GM21576 (cell line): ENCODE measurements at regions not wholly inside any gene's neighbourhood (a gene's known extent, or its start where the extent isn't known, plus 50 kb on each side); places are given as distances from the start of the nearest gene placed in this dataset.

Source experiments
- ATAC-seq: cut with Tn5 transposase; IDR thresholded peaks from one replicate; pipeline ENCODE4 v1.9.1; 2021; ENCODE audit warnings: mild to moderate bottlenecking, moderate library complexity; ENCODE audit not compliant: unreplicated experiment

DNA sequence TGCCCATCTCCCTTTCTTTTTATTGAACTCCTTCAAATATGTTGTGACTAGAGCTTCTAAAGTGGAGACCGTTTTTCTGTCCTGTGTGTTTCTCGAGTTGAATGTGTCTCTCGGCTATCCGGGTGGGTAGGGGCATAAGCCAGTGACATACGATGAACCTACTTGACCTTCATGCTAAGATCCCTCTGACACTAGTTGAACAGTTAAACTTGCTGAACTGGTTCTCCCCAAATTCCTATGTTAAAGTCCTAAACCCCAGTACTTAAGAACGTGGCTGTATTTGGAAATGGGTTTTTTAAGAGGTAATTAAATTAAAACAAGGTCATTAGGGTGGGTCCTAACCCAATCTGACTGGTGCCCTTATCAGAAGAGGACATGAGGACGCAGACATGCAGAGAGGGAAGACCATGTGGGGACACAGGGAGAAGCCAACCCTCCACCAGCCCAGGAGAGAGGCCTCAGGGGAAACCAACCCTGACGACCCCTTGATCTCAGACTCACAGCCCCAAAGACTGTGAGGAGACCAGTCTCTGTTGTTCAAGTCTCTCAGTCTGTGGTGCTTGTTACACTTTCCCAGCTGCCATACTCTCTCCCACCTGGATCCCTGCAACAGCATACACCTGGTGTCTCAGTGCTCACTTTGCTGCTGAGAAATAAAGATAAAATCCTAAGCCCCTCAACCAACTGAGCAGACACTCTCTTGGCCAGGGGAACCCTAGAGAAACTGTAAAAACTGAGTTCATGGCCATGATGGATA is 208.4 kb downstream of the MYLK4 start:
- no peak for ATAC-seq

DNA sequence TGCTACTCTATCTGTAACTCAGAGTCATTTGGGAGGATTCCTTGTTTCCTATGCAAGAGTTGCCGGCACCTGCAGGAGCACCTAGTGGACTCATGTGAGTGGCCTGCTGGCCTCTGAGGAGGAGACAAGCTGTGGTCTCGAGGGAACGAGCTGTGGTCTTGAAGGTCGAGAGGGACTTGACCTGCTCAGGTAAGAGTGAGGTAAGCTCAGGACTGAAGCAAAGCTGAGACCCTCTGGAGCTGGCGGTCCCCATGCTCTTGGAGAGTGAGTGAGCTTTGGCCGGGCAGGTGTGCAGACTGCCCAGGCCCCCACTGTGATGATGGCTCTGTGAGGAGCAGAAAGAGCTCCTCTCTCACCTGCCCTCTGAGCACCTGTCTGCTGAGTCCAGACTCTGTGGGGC is 214.3 kb downstream of the MYLK4 start:
- ATAC-seq = no peak

DNA sequence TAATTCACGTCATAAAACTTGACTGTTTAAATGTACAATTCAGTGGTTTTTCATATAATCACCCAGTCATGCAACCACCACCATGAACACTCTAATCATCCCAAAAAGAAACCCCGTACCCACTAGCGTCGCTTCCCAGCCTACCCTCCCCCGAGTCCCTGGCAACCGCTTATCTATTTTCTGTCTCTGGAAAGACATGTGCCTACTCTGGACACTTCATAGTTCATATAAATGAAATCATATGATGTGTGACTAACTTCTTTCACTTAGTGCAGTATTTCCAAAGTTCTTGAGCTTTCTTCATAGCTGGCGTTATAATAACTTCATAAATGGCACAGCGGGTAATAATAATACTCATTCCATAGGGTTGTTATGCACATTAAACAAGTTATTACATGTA is 215.2 kb downstream of the MYLK4 start:
- no peak for ATAC-seq

DNA sequence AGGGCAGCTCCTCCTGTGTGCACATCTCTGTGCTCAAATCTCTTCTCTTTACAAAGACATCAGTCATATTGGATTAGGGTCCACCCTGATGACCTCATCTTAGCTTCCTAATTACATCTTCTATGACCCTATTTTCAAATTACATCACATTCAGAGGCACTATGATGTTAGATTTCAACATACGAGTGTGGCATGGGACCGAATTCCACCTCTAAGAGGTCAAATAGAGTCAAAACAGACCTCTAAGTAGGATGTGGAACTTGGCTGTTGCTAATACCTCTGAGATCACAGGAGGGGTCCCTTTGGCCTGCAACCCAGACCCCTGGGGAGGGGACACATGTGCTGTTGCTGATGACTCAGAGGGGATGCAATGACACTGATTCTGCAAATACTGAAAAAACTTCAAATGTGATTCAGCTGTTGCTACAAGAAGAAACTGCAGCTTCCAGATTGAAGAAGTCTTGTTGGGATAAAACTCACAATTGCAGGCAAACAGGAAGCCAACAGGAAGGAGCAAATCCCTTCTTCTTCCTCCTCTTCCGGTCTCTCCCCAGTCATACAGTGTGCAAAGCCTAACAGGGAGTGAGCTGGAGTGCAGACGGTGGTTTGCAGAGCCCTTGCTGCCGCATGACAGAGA is 216.2 kb downstream of the MYLK4 start:
- no peak for ATAC-seq

DNA sequence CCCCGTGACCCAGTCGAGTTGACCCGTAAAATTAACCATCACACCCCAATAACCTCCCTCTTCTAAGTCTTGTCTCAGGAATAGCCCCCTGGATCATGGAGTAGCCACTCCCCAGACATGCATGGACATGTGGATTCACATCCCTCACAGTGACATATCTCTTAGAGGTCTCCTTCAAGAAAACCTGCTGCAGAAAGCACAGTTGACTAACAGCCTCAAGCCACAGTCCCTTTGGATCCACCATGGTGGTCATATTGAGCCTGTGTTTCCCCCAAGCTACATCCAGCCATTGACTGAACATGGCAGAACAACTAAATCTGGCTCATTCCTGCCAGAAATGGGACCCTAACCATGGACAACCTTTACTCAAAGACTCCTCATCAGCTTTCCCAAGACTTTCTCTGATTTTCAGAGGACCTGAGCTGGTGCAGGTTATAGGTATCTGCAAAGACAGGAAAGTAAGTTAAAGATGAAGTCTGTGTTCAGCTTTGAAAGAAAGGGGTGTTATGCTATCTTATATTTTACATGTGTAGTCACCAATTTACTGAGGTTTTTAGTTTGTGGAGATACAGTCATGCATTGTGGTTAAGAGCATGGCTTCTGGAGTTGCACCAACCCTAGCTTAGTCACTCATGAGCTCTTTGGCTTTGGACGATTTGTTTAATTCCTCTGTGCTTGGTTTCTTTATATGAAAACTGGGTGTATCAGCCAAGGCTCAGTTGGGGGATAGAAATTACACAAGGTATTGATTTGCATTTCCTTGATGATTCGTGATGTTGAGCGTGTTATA is 219.1 kb downstream of the MYLK4 start:
- no peak for ATAC-seq

DNA sequence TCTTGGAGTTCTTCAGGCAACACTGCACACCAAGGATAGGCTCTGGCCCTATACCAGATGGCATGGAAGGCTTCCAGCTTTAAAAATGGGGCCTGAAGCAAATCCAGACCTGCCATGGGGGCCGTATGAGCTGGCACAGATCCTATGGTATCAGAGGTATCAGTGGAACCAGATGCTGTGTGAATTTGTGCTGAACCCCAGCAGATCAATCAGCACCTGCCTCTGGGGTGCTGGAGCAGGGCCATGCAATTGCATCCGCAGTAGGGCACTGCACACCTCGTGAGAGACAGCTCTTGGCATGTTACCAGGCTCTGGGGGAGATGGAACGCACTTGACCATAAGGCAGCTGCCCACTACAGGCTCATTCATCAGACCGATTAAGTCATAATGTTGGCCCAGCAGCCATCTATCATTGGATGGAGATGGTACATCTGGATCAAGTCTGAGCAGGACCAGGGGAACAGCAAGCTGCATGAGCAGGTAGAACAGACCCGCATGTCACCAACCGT is 221.5 kb downstream of the MYLK4 start:
- no peak for ATAC-seq

DNA sequence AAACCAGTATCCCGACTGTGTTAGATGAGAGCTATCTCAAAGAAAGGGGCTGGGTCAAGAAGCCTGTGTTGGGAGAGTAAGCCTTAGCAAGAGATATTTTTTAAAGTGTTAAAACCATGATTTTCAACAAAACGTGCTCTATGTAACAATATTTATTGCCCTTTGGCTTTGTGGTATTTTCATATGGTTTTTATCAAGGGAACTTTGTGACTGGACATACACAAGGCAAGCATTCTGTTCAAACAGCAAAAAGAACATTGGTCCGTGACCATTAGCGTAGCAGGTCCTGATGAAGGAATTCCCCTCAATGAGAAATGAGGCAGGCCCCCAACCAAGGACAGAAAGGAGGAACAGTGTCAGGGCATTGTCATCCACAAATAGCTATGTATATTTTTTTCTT is 222.6 kb downstream of the MYLK4 start:
- ATAC-seq = no peak

DNA sequence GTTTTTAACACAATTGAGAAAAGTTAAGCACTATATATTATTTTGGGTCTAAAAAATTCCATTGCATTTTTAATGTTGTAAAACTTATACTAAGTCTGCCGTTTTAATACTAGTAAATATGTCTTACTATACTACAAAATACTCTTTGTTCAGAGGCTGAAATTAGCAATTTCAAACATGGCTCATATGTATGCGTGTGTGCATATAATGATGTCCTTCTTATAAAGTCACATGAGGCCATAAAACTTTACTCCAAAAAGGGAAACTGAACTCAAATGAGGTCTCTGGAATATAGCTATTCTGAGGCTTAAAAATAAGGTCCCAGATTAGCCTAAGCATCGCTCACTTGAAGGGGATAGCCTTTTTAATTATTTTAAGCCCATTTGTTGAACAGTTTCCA is 224.0 kb downstream of the MYLK4 start:
- ATAC-seq = no peak

DNA sequence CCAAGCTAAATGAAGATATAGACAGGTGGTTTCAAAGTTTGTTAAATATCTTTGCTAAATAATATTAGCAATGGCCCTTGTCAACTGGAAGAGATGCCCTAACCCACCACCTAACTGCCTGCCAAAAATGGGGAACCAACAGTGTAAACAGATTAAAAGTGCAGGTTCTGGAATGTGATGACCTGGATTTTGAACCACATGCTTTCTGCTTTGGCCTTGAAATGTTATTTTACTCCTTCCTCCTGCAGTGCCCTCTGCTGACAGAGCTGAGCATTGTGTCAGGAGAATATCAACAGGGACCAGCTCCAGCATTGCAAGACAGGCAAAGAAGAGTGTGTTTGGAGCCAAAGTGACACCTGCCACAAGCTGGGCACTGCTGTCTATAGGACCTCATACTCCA is 226.6 kb downstream of the MYLK4 start:
- no peak for ATAC-seq

DNA sequence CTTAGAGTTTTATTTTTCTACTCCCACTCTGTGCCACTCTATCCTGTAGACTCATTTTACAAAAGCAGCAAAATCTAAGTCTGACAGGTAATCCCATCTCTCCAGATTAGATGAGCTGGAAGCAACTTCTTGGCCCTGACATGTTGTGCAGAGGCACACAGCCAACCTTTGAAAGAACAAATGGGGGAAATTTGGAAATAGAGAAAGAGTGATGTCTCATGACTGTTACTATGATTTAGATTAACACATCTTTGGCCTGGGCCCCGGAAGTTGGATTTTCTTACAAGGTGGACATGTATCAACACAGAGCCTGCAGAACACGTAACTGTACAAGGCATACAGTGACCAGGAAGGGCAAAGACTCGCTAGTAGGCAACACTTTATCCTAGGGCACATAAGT is 227.7 kb downstream of the MYLK4 start:
- no peak for ATAC-seq

DNA sequence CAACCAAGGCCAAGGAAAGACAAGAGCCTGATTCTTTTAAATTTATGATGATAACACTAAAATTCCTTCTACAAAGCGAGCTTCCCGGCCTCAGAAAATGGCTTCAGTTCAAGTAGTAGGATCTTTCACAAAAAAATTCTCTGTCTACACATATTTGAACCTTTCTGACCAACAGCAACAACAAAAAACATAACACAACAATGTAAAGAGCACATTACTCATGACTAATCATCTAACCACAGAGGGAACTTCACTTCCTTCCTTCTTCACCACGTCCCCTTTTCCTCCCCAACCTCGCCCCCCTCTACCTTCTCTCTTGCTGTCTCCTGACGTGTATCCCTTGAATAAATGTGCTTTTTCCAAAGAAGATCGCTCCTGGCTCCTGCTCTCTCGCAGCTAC is 228.2 kb downstream of the MYLK4 start:
- no peak for ATAC-seq

DNA sequence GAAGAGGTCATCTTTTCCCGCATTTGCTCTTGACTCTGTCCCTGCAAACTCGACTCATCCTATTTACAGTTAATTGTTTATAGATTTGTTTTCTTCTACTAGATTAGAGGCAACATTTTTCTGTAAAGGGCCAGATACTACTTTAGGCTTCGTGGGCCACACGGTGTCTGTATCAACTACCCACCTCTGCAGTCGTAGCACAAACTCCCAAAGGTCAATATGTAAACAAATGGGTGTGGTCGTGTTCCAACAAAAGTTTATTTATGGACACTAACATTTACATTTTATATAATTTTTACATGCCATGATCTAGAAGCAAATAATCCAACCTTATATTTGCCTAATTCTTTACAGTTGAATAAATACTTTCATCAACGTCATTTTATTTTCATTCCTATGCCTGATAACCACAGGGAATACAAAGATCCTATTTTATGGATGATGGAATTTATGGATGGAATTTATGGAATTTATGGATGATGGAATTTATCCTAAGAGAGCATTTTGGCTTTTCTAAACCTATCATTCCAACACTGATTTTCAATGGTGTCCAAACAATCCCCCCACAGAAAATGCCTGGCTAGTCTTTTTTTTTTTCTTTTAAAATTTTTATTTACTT is 232.8 kb downstream of the MYLK4 start:
- ATAC-seq = no peak

DNA sequence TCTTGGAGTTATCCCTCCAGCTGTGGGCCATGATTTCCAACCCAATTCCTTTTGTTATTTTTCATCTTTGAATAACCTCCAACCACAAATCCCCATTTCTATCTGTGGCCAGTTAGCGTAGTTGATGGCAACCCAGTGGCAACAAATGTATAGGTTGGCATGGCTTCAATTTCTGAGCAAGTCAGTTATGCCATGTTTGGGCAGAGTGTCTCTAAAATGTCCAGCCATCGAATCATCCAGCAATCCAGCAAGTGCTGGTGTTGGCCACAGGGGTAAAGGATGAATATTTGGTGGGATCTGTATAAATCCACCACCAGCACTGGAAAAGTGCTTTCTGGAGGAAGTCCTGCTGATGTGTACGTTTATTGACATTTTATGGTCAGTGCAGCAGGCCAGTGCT is 233.3 kb downstream of the MYLK4 start:
- no peak for ATAC-seq

DNA sequence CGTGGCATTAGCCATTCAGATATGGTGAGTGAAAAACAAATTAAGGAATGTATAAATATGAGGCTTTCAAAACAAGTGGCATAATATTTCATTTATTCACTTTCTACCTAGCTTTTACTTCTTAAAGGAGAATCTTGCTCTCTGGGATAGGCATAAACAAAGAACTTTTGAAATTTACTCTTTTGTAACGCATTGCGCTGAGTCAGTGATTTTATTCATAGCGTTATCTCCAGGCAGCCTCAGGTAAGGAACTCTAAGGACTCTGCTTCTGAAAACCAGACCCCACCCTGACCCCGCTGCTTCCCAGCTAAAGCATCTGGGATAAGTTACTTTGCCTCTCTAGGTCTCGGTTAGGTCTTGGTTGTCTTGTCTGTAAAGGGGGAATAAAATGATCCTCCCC is 234.7 kb downstream of the MYLK4 start:
- no peak for ATAC-seq

DNA sequence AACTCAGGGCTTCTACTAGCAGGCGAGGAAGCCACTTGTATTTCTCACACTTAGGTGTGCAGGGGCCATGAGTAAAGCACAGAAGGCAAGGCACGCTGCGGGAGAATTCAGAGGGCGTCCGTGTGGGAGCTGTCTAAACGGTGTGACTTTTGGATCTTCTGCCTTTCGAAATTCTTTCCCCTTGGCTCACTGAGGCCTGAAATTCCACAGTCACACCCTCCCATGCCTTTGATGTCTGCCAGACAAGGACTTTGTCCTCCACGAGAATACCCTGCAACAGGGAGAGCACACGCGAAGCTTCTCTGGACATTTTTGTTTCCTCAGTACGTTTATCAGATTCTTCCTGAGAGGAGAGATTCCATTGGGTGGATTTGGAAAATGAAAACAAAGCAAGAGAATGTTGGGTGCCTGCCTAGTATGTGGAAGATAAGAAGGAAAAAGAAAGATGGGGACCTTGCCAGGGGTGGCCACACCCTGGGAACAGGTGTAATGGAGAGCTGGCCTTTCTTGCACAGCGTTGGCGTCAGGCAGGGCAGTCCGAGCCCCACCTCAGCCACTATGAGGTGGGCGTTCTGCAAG is 235.7 kb downstream of the MYLK4 start:
- ATAC-seq = no peak

DNA sequence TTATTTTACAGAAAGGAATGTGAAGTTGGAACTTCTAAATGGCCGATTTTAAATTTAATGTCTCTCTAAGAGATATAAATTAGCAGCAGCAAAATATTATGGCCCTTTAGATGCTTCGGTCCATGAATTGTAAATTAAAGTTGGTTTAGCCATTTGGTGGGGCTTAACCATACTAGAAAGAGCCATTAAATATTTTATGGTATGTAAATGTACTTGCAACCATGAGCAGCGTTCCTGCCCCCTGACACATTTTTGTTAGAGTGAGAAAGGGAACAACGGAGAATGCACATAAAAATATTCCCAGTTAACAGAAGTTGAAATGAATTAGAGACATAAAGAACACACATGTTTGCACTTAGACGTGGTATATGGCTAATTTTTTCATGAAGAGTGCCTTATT is 237.9 kb downstream of the MYLK4 start:
- ATAC-seq = no peak

DNA sequence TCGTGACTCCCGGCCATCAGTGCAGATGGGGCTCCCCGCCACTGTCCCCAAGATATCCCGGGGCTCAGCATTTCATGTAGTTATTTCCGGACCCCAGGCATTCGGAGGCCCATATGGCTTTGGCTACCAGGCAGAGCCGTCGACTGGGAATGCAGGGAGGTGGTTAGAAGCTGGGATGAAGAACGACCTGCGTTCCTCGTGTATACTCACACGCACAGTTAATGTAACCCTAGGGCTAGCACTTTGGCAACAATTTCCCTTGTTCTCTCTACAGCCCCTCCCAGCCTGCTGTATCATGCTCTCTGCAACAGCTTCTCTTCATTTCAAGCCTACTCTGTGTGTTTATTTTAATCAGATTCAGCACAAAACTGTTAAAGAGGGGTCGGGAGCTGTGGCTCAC is 240.4 kb downstream of the MYLK4 start:
- ATAC-seq = no peak

DNA sequence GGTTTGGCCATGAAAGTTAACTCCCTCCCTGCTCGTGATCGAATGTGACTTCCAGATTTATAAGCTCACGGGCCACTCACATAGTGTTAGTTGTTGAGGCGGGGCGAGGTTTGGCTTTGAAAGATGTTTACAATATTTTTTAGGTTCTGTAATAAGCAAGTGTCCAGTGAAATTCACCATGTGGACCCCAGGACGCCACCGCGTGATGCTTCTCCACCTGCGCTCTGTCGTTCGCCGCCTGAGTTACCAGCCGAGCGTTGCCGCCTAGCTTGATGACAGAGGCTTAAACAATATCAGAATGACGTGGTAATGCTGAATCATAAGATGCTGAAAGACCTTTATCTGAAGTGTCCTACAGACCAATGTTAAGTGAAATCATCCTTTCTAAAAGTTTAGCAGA is 241.0 kb downstream of the MYLK4 start:
- ATAC-seq = no peak

DNA sequence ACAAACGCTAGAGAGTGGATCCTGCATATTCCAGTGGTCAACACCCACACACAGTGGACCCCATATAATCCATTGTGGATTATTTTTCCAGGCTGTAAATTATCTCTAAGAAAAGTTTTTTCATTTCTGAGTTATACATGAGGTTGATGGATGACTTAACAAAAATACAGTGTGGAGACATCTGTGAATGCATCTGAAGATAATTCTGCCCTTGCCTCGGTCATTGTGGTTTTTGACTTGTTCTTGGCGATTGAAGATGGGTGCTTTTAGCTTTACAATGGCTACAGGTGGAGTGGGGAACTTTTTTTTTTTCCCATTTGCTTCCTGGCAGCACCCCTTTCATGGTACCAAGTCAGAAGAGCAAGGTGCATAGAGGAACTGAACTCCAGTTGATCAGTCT is 242.7 kb downstream of the MYLK4 start:
- ATAC-seq = no peak

DNA sequence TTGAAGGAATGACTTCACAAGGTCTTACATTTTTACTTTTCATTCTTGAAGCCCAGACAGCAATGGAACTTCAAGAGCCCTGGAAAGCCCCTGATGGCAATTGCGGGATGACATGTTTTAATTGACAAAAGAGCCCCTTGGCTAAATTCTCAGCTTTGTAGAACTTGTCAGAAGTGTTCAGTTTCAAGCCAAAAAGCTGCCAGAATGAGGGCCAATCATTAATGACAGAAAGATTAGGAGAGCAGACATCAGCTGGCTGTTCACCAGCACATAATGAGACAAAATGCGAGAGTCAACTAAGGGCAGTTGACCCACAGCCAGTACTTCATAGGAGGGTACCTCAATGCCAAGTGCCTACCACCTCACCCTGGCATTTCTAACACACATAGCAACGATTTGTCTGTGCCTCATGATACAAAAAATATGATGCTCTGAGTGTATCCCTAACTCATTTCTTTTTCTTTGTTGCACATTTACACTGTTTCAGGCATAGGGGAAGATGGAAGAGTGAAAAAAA is 243.1 kb downstream of the MYLK4 start:
- ATAC-seq = no peak

DNA sequence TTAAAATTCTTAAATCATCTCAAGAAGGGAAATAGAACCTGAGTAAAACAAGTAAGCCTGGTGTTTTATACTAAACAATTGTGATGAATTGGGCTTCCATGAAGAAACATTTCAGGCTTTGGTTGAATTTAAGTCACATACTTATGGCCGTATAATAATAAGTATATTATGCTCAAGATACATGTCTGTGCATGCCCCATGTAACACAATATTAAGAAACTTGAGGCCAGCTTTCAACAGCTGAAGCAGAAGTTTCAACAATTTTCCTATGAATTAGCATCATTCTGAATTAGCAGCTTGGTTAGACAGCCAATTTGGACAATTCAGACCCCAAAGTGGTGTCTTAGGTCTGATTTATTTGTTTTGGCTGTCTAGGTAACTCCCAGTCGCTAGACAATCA is 243.7 kb downstream of the MYLK4 start:
- no peak for ATAC-seq
